OCI-LY3 (cell line): ENCODE measurements at regions not wholly inside any gene's neighbourhood (a gene's known extent, or its start where the extent isn't known, plus 50 kb on each side); places are given as distances from the start of the nearest gene placed in this dataset.

Experiments used
- EZH2phosphoT487 ChIP-seq: fragments of 200-600 bp; shearing (Covaris generic); IDR thresholded peaks from 2 replicates; pipeline ENCODE4 v1.6.1; 2018; ENCODE audit warnings: antibody characterized with exemption, mixed run types, low read depth
- TF ChIP-seq, protein P1 (sequence below): fragments of 200-600, 300-600 bp; sonication (generic); IDR thresholded peaks from 2 replicates; pipeline ENCODE4 v1.5.1; 2014; ENCODE audit warnings: antibody characterized with exemption, low read length, low read depth

DNA sequence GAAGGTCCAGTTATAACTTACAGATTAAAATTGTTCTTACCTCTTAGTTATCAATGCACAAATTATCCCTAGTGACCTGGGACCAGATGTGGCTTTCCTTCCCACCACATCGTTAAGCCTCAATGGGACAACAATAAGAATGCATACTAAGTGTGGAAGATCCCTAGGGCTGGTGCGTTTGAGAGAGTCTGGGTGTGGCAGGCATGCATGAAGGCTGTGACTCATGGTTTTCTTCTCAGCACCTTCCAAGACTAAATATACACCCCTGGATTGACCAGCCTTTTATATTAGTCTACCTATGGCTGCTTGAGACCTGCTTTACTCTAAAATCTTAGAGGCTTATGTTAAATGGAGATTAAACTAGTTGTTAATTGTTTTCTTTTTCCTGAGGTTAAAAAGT, 261.7 kb upstream of the SLC14A2 start:
- TF ChIP-seq, protein P1, sequence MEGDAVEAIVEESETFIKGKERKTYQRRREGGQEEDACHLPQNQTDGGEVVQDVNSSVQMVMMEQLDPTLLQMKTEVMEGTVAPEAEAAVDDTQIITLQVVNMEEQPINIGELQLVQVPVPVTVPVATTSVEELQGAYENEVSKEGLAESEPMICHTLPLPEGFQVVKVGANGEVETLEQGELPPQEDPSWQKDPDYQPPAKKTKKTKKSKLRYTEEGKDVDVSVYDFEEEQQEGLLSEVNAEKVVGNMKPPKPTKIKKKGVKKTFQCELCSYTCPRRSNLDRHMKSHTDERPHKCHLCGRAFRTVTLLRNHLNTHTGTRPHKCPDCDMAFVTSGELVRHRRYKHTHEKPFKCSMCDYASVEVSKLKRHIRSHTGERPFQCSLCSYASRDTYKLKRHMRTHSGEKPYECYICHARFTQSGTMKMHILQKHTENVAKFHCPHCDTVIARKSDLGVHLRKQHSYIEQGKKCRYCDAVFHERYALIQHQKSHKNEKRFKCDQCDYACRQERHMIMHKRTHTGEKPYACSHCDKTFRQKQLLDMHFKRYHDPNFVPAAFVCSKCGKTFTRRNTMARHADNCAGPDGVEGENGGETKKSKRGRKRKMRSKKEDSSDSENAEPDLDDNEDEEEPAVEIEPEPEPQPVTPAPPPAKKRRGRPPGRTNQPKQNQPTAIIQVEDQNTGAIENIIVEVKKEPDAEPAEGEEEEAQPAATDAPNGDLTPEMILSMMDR: no peak
- TF ChIP-seq EZH2phosphoT487: no peak
